ENCODE measurements at regions not wholly inside any gene's neighbourhood (a gene's known extent, or its start where the extent isn't known, plus 50 kb on each side); places are given as distances from the start of the nearest gene placed in this dataset.

- TF ChIP-seq, protein P1, sequence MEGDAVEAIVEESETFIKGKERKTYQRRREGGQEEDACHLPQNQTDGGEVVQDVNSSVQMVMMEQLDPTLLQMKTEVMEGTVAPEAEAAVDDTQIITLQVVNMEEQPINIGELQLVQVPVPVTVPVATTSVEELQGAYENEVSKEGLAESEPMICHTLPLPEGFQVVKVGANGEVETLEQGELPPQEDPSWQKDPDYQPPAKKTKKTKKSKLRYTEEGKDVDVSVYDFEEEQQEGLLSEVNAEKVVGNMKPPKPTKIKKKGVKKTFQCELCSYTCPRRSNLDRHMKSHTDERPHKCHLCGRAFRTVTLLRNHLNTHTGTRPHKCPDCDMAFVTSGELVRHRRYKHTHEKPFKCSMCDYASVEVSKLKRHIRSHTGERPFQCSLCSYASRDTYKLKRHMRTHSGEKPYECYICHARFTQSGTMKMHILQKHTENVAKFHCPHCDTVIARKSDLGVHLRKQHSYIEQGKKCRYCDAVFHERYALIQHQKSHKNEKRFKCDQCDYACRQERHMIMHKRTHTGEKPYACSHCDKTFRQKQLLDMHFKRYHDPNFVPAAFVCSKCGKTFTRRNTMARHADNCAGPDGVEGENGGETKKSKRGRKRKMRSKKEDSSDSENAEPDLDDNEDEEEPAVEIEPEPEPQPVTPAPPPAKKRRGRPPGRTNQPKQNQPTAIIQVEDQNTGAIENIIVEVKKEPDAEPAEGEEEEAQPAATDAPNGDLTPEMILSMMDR (IDR thresholded peaks at IDR 0.05): no peak
- no peak for TF ChIP-seq POLR2A (IDR thresholded peaks at IDR 0.05)
Measured at GRCh38 chr12:126960709-126961108, 1306.3 kb upstream of the TMEM132C start.
